ENCODE measurements at regions not wholly inside any gene's neighbourhood (a gene's known extent, or its start where the extent isn't known, plus 50 kb on each side); places are given as distances from the start of the nearest gene placed in this dataset.

- Histone ChIP-seq H3K9ac (no peak overlapping the region), H3K36me3 (ENCODE audit: control insufficient read depth, insufficient read depth, low read length) (no peaks in the 10 kb centered on the region), H3K4me3 (ENCODE audit: low read depth, low read length) (no peak overlapping the region), H3K27ac (no peak overlapping the region), H3K4me2 (ENCODE audit: low read length) (no peak overlapping the region), H2AFZ (no peak overlapping the region), H3K79me2 (no peaks in the 10 kb centered on the region), H3K4me1 (peaks cover 2% of the 10 kb centered on the region), H3K27me3 (ENCODE audit: control insufficient read depth, insufficient read depth, low read length) (no peaks in the 10 kb centered on the region), H3K9me3 (ENCODE audit: control insufficient read depth, low read length) (no peaks in the 10 kb centered on the region)
- no peak for TF ChIP-seq CTCF (IDR thresholded peaks at IDR 0.05)
Observed at GRCh38 chr9:75602060-75602459, 288.4 kb upstream of the PCSK5 start.

GRCh38 chr9:75604661-75605060 lies 285.8 kb upstream of the PCSK5 start:
- H3K4me3 ChIP-seq (ENCODE audit: low read depth, low read length), result no peak overlapping the region
- H3K4me1 ChIP-seq, result peaks cover 2% of the 10 kb centered on the region
- no peak overlapping the region for H3K9ac ChIP-seq
- no peaks in the 10 kb centered on the region for H3K27me3 ChIP-seq (ENCODE audit: control insufficient read depth, insufficient read depth, low read length)
- H3K36me3 ChIP-seq (ENCODE audit: control insufficient read depth, insufficient read depth, low read length), result no peaks in the 10 kb centered on the region
- H3K9me3 ChIP-seq (ENCODE audit: control insufficient read depth, low read length), result no peaks in the 10 kb centered on the region
- no peaks in the 10 kb centered on the region for H3K79me2 ChIP-seq
- no peak for TF ChIP-seq CTCF (IDR thresholded peaks at IDR 0.05)
- no peak overlapping the region for H2AFZ ChIP-seq
- no peak overlapping the region for H3K27ac ChIP-seq
- H3K4me2 ChIP-seq (ENCODE audit: low read length), result no peak overlapping the region

GRCh38 chr9:75607521-75607920 lies 283.0 kb upstream of the PCSK5 start:
- H3K9ac ChIP-seq, result no peak overlapping the region
- H3K4me1 ChIP-seq, result peaks cover 4% of the 10 kb centered on the region
- H3K79me2 ChIP-seq, result no peaks in the 10 kb centered on the region
- H3K27me3 ChIP-seq (ENCODE audit: control insufficient read depth, insufficient read depth, low read length), result no peaks in the 10 kb centered on the region
- H3K4me3 ChIP-seq (ENCODE audit: low read depth, low read length), result no peak overlapping the region
- H2AFZ ChIP-seq, result no peak overlapping the region
- no peak overlapping the region for H3K4me2 ChIP-seq (ENCODE audit: low read length)
- H3K27ac ChIP-seq, result no peak overlapping the region
- TF ChIP-seq CTCF (IDR thresholded peaks at IDR 0.05), result no peak
- H3K36me3 ChIP-seq (ENCODE audit: control insufficient read depth, insufficient read depth, low read length), result no peaks in the 10 kb centered on the region
- H3K9me3 ChIP-seq (ENCODE audit: control insufficient read depth, low read length), result no peaks in the 10 kb centered on the region

- H2AFZ ChIP-seq, result no peak overlapping the region
- H3K4me1 ChIP-seq, result peaks cover 7% of the 10 kb centered on the region
- no peak overlapping the region for H3K9ac ChIP-seq
- no peak for TF ChIP-seq CTCF (IDR thresholded peaks at IDR 0.05)
- no peaks in the 10 kb centered on the region for H3K27me3 ChIP-seq (ENCODE audit: control insufficient read depth, insufficient read depth, low read length)
- no peaks in the 10 kb centered on the region for H3K79me2 ChIP-seq
- no peaks in the 10 kb centered on the region for H3K9me3 ChIP-seq (ENCODE audit: control insufficient read depth, low read length)
- H3K36me3 ChIP-seq (ENCODE audit: control insufficient read depth, insufficient read depth, low read length), result no peaks in the 10 kb centered on the region
- H3K27ac ChIP-seq, result no peak overlapping the region
- no peak overlapping the region for H3K4me3 ChIP-seq (ENCODE audit: low read depth, low read length)
- no peak overlapping the region for H3K4me2 ChIP-seq (ENCODE audit: low read length)
Observed at GRCh38 chr9:75609401-75609800, 281.1 kb upstream of the PCSK5 start.

GRCh38 chr9:75610246-75610645 lies 280.2 kb upstream of the PCSK5 start:
- Histone ChIP-seq H2AFZ (no peak overlapping the region), H3K4me3 (ENCODE audit: low read depth, low read length) (no peak overlapping the region), H3K36me3 (ENCODE audit: control insufficient read depth, insufficient read depth, low read length) (no peaks in the 10 kb centered on the region), H3K27ac (no peak overlapping the region), H3K4me2 (ENCODE audit: low read length) (no peak overlapping the region), H3K9ac (no peak overlapping the region), H3K4me1 (peaks cover 11% of the 10 kb centered on the region), H3K9me3 (ENCODE audit: control insufficient read depth, low read length) (no peaks in the 10 kb centered on the region), H3K79me2 (no peaks in the 10 kb centered on the region), H3K27me3 (ENCODE audit: control insufficient read depth, insufficient read depth, low read length) (no peaks in the 10 kb centered on the region)
- no peak for TF ChIP-seq CTCF (IDR thresholded peaks at IDR 0.05)
